PC-3 (cell line): ENCODE measurements at regions not wholly inside any gene's neighbourhood (a gene's known extent, or its start where the extent isn't known, plus 50 kb on each side); places are given as distances from the start of the nearest gene placed in this dataset.

Source experiments
- ATAC-seq: fragments of 200-7000 bp; cut with Tn5 transposase; 2 replicates; pipeline ENCODE4 v1.9.1; 2020; ENCODE audit warnings: mild to moderate bottlenecking, moderate library complexity
- BruUV-seq: library from RNA; stranded (reverse); fragments of 400-500 nt; replicated peaks from 2 replicates; lab custom pipeline; 2021; lab: Mats Ljungman, UMichigan
- CTCF ChIA-PET: fragments of 300-600 bp; sonication (Branson Sonifier 250); formaldehyde crosslinking; loops from one replicate; lab custom pipeline; 2022; ENCODE audit warnings: antibody characterized with exemption; lab: Charles Lee
- POLR2A ChIA-PET: fragments of 300-600 bp; sonication (Branson Sonifier 250); formaldehyde crosslinking; loops from one replicate; lab custom pipeline; 2022; ENCODE audit warnings: antibody characterized with exemption; ENCODE audit not compliant: unreplicated experiment; lab: Charles Lee
- DNase-seq: peaks from one replicate; pipeline ENCODE4 v3.0.0-alpha.2; 2015
- H2AFZ ChIP-seq: fragments of 300-600 bp; sonication (generic); 2 replicates; pipeline ENCODE4 v1.6.0; 2016; ENCODE audit warnings: antibody characterized with exemption, low read length
- H3F3A ChIP-seq: fragments of 300-600 bp; sonication (generic); one replicate; pipeline ENCODE4 v1.6.0; 2017; ENCODE audit warnings: antibody characterized with exemption, low read length, control low read depth, mild to moderate bottlenecking; ENCODE audit not compliant: unreplicated experiment
- H3K27ac ChIP-seq: fragments of 300-600 bp; sonication (generic); 2 replicates; pipeline ENCODE4 v1.5.1; 2016; ENCODE audit warnings: mild to moderate bottlenecking, low read length
- H3K27me3 ChIP-seq: fragments of 300-600 bp; sonication (generic); 2 replicates; pipeline ENCODE4 v1.6.1; 2016; ENCODE audit warnings: low read length, mixed read lengths
- H3K36me3 ChIP-seq: fragments of 300-600 bp; sonication (generic); 2 replicates; pipeline ENCODE4 v1.6.1; 2016; ENCODE audit warnings: low read depth, mixed run types, low read length, mixed read lengths
- H3K4me1 ChIP-seq: fragments of 300-600 bp; sonication (generic); 2 replicates; pipeline ENCODE4 v1.5.1; 2016; ENCODE audit warnings: low read length; ENCODE audit not compliant: insufficient read depth
- H3K4me2 ChIP-seq: fragments of 300-600 bp; sonication (generic); 2 replicates; pipeline ENCODE4 v1.6.0; 2016; ENCODE audit warnings: low read length
- H3K4me3 ChIP-seq: fragments of 300-600 bp; sonication (generic); 2 replicates; pipeline ENCODE4 v1.5.1; 2016; ENCODE audit warnings: mild to moderate bottlenecking, low read length, mixed read lengths
- H3K79me2 ChIP-seq: fragments of 300-600 bp; sonication (generic); 2 replicates; pipeline ENCODE4 v1.6.1; 2017; ENCODE audit warnings: low read length, mixed read lengths
- H3K9ac ChIP-seq: fragments of 300-600 bp; sonication (generic); 2 replicates; pipeline ENCODE4 v1.6.0; 2016; ENCODE audit warnings: mild to moderate bottlenecking, low read length
- H3K9me2 ChIP-seq: fragments of 300-600 bp; sonication (generic); replicated peaks from 2 replicates; pipeline ENCODE4 v1.6.1; 2016; ENCODE audit warnings: mixed run types, low read length, mixed read lengths
- H3K9me3 ChIP-seq: fragments of 300-600 bp; sonication (generic); 2 replicates; pipeline ENCODE4 v1.6.1; 2016; ENCODE audit warnings: low read length, mixed read lengths
- H4K20me1 ChIP-seq: fragments of 300-600 bp; sonication (generic); 2 replicates; pipeline ENCODE4 v1.6.1; 2016; ENCODE audit warnings: low read length, mixed read lengths
- EZH2 ChIP-seq: fragments of 300-600 bp; sonication (generic); IDR thresholded peaks from one replicate; pipeline ENCODE4 v1.6.1; 2017; ENCODE audit warnings: antibody characterized with exemption, mild to moderate bottlenecking, low read length; ENCODE audit not compliant: unreplicated experiment
- EZH2phosphoT487 ChIP-seq: fragments of 300-600 bp; sonication (generic); IDR thresholded peaks from 2 replicates; pipeline ENCODE4 v1.6.1; 2018; ENCODE audit warnings: mild to moderate bottlenecking, antibody characterized with exemption, low read length, borderline replicate concordance
- intact Hi-C: fragments of 100-400 bp; cut with micrococcal nuclease; formaldehyde crosslinking; loops from 2 replicates; pipeline ENCODE4 v1.9.0; 2023
- TF ChIP-seq, protein P1 (sequence below): fragments of 300-600 bp; sonication (generic); conservative IDR thresholded peaks from 2 replicates; pipeline ENCODE4 v1.5.1; 2017; ENCODE audit warnings: antibody characterized with exemption, low read depth, mild to moderate bottlenecking, low read length

DNA sequence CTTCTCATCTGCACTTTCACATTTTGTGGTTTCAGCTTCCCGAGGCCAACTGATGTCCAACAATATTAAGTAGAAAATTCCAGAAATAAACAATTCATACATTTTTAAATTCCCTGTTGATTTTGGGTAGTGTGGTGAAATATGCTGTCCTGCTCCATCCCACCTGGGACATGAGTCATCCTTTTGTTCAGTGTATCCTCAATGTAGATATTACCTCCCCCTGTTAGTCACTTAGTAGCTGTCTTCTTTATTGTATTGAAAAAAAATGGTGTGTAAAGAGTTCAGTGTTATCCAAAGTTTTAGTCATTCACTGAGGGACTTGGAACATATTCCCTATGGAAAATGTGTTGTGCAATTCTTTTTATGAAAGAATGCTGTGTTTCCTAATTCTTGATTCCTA lies 348.1 kb downstream of the SOCS6 start:
- intact Hi-C loops, result no loop called here
- Histone ChIP-seq H3K9me3 (no peaks in the 10 kb centered on the region), H3K27ac (no peak overlapping the region), H3K4me2 (no peak overlapping the region), H2AFZ (no peak overlapping the region), H3K27me3 (no peaks in the 10 kb centered on the region), H3K9ac (no peak overlapping the region), H3K4me1 (no peaks in the 10 kb centered on the region), H3K79me2 (no peaks in the 10 kb centered on the region), H4K20me1 (no peaks in the 10 kb centered on the region), H3F3A (no peaks in the 10 kb centered on the region), H3K4me3 (no peak overlapping the region), H3K9me2 (no peaks in the 10 kb centered on the region), H3K36me3 (no peaks in the 10 kb centered on the region)
- ChIA-PET POLR2A (no interaction called here), CTCF (no interaction called here)
- peak; percentile 51; the same call in 1 of the 2 replicates for ATAC-seq
- TF ChIP-seq, protein P1, sequence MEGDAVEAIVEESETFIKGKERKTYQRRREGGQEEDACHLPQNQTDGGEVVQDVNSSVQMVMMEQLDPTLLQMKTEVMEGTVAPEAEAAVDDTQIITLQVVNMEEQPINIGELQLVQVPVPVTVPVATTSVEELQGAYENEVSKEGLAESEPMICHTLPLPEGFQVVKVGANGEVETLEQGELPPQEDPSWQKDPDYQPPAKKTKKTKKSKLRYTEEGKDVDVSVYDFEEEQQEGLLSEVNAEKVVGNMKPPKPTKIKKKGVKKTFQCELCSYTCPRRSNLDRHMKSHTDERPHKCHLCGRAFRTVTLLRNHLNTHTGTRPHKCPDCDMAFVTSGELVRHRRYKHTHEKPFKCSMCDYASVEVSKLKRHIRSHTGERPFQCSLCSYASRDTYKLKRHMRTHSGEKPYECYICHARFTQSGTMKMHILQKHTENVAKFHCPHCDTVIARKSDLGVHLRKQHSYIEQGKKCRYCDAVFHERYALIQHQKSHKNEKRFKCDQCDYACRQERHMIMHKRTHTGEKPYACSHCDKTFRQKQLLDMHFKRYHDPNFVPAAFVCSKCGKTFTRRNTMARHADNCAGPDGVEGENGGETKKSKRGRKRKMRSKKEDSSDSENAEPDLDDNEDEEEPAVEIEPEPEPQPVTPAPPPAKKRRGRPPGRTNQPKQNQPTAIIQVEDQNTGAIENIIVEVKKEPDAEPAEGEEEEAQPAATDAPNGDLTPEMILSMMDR, result no peak
- TF ChIP-seq EZH2phosphoT487, result no peak
- TF ChIP-seq EZH2, result no peak
- peak; percentile 33 for DNase-seq
- BruUV-seq, result no TSS peak

DNA sequence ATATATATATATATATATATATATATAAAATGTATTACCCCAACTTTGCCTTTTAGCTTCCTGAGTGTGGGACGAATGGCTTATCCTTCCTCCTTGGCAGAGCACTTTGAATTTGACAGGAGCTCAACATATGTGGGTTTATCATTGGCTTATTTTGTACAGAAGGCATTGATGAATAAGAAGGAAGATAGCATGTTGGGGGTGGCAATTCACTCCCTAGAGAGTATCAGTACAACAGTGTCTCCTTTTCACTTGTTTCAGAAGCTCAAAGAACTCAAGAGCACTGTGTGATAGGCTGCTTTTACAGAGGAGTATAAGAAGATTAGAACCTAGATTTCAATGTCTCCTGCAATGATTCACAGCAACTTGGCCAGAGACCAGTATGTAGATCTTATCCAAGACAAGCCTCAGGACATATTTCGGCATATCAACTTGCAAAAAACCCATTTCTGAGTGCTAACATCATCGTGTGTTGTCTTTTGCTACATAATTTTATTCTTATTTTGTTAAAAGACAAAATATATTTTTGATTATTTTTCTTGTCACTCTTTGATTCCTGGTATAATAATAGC lies 345.8 kb downstream of the SOCS6 start:
- H3K4me2 ChIP-seq, result no peak overlapping the region
- no peaks in the 10 kb centered on the region for H4K20me1 ChIP-seq
- H3K27me3 ChIP-seq, result no peaks in the 10 kb centered on the region
- ChIA-PET POLR2A (no interaction called here), CTCF (no interaction called here)
- no peak for TF ChIP-seq EZH2phosphoT487
- TF ChIP-seq, protein P1, result no peak
- no peaks in the 10 kb centered on the region for H3K36me3 ChIP-seq
- BruUV-seq, result no TSS peak
- DNase-seq, result no peak
- no peaks in the 10 kb centered on the region for H3F3A ChIP-seq
- H3K4me1 ChIP-seq, result no peaks in the 10 kb centered on the region
- no peak for ATAC-seq
- intact Hi-C loops, result no loop called here
- no peak overlapping the region for H3K9ac ChIP-seq
- H3K4me3 ChIP-seq, result no peak overlapping the region
- no peak overlapping the region for H2AFZ ChIP-seq
- no peaks in the 10 kb centered on the region for H3K9me3 ChIP-seq
- H3K79me2 ChIP-seq, result no peaks in the 10 kb centered on the region
- no peaks in the 10 kb centered on the region for H3K9me2 ChIP-seq
- H3K27ac ChIP-seq, result no peak overlapping the region

- Histone ChIP-seq H2AFZ (no peak overlapping the region), H3K4me2 (no peak overlapping the region), H3K79me2 (no peaks in the 10 kb centered on the region), H3K4me1 (no peaks in the 10 kb centered on the region), H3K27me3 (no peaks in the 10 kb centered on the region), H4K20me1 (no peaks in the 10 kb centered on the region), H3K36me3 (no peaks in the 10 kb centered on the region), H3F3A (no peaks in the 10 kb centered on the region), H3K9ac (no peak overlapping the region), H3K27ac (no peak overlapping the region), H3K4me3 (no peak overlapping the region), H3K9me2 (no peaks in the 10 kb centered on the region), H3K9me3 (no peaks in the 10 kb centered on the region)
- TF ChIP-seq EZH2 (no peak), EZH2phosphoT487 (no peak)
- TF ChIP-seq, protein P1, result no peak
- BruUV-seq, result no TSS peak
- DNase-seq, result no peak
- CTCF ChIA-PET, result no interaction called here
- intact Hi-C loops, result no loop called here
- POLR2A ChIA-PET, result no interaction called here
- ATAC-seq, result no peak
Measured at GRCh38 chr18:70627182-70627802, 338.4 kb downstream of the SOCS6 start.
